ENCODE measurements at regions not wholly inside any gene's neighbourhood (a gene's known extent, or its start where the extent isn't known, plus 50 kb on each side); places are given as distances from the start of the nearest gene placed in this dataset.

DNA sequence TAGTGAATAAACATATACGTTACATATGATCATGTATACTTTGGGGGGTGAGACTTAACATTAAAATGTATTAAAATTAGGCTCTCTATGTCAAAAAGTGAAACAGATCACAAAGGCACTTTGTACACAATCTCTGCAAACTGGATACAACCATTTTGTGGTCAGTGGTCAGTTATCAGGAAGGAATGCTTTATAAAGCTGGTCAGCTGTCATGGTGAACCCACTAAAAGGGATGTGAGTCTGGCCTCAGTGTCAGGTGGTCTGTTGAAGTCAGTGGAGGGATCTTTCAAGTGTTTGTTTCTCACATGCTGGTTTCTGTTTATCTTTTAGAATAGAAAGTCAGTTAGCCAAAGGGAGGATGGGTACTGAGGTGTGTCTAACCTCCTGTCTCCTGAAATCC is 875.5 kb upstream of the INTU start:
- no peak for ATAC-seq
- no TSS peak for BruUV-seq (replicated peaks)
- Histone ChIP-seq H3K9ac (ENCODE audit: control insufficient read depth, insufficient read depth, low read length) (no peak overlapping the region), H2AFZ (ENCODE audit: control insufficient read depth, low read depth, low read length) (no peak overlapping the region), H3K4me3 (no peak overlapping the region), H3K4me2 (ENCODE audit: control insufficient read depth, insufficient read depth) (no peak overlapping the region), H3K4me1 (ENCODE audit: control insufficient read depth, insufficient read depth, low read length) (no peaks in the 10 kb centered on the region), H3K9me3 (replicated peaks; ENCODE audit: control insufficient read depth, insufficient read depth, low read length) (no peaks in the 10 kb centered on the region), H3K79me2 (ENCODE audit: control insufficient read depth, insufficient read depth, low read length) (no peaks in the 10 kb centered on the region), H3K27ac (ENCODE audit: control insufficient read depth, insufficient read depth) (no peak overlapping the region), H4K20me1 (ENCODE audit: control insufficient read depth, insufficient read depth) (no peaks in the 10 kb centered on the region), H3K36me3 (ENCODE audit: control insufficient read depth in 2 of 2, insufficient read depth in 2 of 2, low read length in 1 of 2) (no peaks in the 10 kb centered on the region), H3K27me3 (replicated peaks in 1 of 2; ENCODE audit: control insufficient read depth in 2 of 2, insufficient read depth in 2 of 2, low read length in 1 of 2) (no peaks in the 10 kb centered on the region)
- ChIA-PET SMC1A (ENCODE audit: uncharacterized antibody, unreplicated experiment) (interaction anchor here (2.1 kb wide), 1 partner anchor 11 kb away, joined by 4 read pairs; no protein-coding TSS in a partner anchor), RAD21 (ENCODE audit: unreplicated experiment) (no interaction called here), POLR2A (no interaction called here), CTCF (no interaction called here)
- TF ChIP-seq MEF2A (IDR thresholded peaks at IDR 0.05; ENCODE audit: insufficient read depth, low read depth, low read length), result no peak
- TF ChIP-seq RAD21 (IDR thresholded peaks at IDR 0.05; ENCODE audit: insufficient read depth, low read depth, low read length), result no peak
- no peak for TF ChIP-seq GABPA (IDR thresholded peaks at IDR 0.05; ENCODE audit: low read depth)
- TF ChIP-seq CBX3 (IDR thresholded peaks at IDR 0.05; ENCODE audit: borderline replicate concordance, low read depth), result no peak
- intact Hi-C loops (cut with micrococcal nuclease; ENCODE audit: unreplicated experiment) (no loop called here), in situ Hi-C loops (cut with MboI) (no loop called here)
- FAIRE-seq, result no peak
- WGBS (ENCODE audit: insufficient coverage, insufficient replicate concordance, low lambda C conversion rate, missing lambda C conversion rate), result 85% methylated on average over 1 of the region's 1 CpG
- no peak for DNase-seq (ENCODE audit: low read depth, low spot score)

DNA sequence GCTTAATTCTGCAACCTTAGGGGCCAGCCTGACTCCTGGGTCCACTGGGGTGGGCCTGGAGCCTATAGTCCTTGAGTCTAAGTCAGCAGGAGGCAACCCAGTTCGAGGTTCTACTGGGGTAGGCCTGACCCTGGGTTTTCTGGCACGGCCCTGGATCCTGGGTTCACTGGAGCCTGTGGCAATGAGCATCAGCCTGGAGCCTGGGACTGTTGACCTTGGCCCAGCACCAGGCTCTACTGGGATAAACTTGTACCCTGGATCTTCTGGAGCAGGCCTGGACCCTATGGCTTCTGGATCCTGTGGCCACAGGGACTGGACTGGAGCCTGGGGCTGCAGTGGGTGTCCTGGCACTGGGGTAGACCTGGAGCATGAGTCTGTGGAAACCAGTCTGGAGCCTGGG is 874.3 kb upstream of the INTU start:
- DNase-seq (ENCODE audit: low read depth, low spot score) (no peak), ATAC-seq (no peak), FAIRE-seq (no peak)
- H3K27ac ChIP-seq (ENCODE audit: control insufficient read depth, insufficient read depth), result no peak overlapping the region
- no peak overlapping the region for H3K9ac ChIP-seq (ENCODE audit: control insufficient read depth, insufficient read depth, low read length)
- H3K4me1 ChIP-seq (ENCODE audit: control insufficient read depth, insufficient read depth, low read length), result no peaks in the 10 kb centered on the region
- 5% methylated on average over 2 of the region's 2 CpGs for WGBS (ENCODE audit: insufficient coverage, insufficient replicate concordance, low lambda C conversion rate, missing lambda C conversion rate)
- BruUV-seq (replicated peaks), result no TSS peak
- H3K4me3 ChIP-seq, result no peak overlapping the region
- H2AFZ ChIP-seq (ENCODE audit: control insufficient read depth, low read depth, low read length), result no peak overlapping the region
- H3K4me2 ChIP-seq (ENCODE audit: control insufficient read depth, insufficient read depth), result no peak overlapping the region
- in situ Hi-C loops (cut with MboI) (no loop called here), intact Hi-C loops (cut with micrococcal nuclease; ENCODE audit: unreplicated experiment) (no loop called here)
- RAD21 ChIA-PET (ENCODE audit: unreplicated experiment), result no interaction called here
- CTCF ChIA-PET, result no interaction called here
- no peaks in the 10 kb centered on the region for H3K79me2 ChIP-seq (ENCODE audit: control insufficient read depth, insufficient read depth, low read length)
- no peaks in the 10 kb centered on the region for H3K9me3 ChIP-seq (replicated peaks; ENCODE audit: control insufficient read depth, insufficient read depth, low read length)
- H4K20me1 ChIP-seq (ENCODE audit: control insufficient read depth, insufficient read depth), result no peaks in the 10 kb centered on the region
- H3K27me3 ChIP-seq (replicated peaks in 1 of 2; ENCODE audit: control insufficient read depth in 2 of 2, insufficient read depth in 2 of 2, low read length in 1 of 2), result no peaks in the 10 kb centered on the region
- POLR2A ChIA-PET, result no interaction called here
- H3K36me3 ChIP-seq (ENCODE audit: control insufficient read depth in 2 of 2, insufficient read depth in 2 of 2, low read length in 1 of 2), result no peaks in the 10 kb centered on the region
- SMC1A ChIA-PET (ENCODE audit: uncharacterized antibody, unreplicated experiment), result no interaction called here
- no peak for TF ChIP-seq KDM1A (IDR thresholded peaks at IDR 0.05; ENCODE audit: borderline replicate concordance)
- TF ChIP-seq CEBPB (IDR thresholded peaks at IDR 0.05; ENCODE audit: borderline replicate concordance in 1 of 2, low read depth in 2 of 2, low read length in 2 of 2), result no peak
- TF ChIP-seq ZNF622 (IDR thresholded peaks at IDR 0.05), result no peak
- TF ChIP-seq PAX5 (IDR thresholded peaks at IDR 0.05; ENCODE audit: borderline replicate concordance, low read depth, low read length), result no peak
- no peak for TF ChIP-seq RCOR1 (conservative IDR thresholded peaks at IDR 0.05; ENCODE audit: low read depth, low read length)
- TF ChIP-seq, protein P1, sequence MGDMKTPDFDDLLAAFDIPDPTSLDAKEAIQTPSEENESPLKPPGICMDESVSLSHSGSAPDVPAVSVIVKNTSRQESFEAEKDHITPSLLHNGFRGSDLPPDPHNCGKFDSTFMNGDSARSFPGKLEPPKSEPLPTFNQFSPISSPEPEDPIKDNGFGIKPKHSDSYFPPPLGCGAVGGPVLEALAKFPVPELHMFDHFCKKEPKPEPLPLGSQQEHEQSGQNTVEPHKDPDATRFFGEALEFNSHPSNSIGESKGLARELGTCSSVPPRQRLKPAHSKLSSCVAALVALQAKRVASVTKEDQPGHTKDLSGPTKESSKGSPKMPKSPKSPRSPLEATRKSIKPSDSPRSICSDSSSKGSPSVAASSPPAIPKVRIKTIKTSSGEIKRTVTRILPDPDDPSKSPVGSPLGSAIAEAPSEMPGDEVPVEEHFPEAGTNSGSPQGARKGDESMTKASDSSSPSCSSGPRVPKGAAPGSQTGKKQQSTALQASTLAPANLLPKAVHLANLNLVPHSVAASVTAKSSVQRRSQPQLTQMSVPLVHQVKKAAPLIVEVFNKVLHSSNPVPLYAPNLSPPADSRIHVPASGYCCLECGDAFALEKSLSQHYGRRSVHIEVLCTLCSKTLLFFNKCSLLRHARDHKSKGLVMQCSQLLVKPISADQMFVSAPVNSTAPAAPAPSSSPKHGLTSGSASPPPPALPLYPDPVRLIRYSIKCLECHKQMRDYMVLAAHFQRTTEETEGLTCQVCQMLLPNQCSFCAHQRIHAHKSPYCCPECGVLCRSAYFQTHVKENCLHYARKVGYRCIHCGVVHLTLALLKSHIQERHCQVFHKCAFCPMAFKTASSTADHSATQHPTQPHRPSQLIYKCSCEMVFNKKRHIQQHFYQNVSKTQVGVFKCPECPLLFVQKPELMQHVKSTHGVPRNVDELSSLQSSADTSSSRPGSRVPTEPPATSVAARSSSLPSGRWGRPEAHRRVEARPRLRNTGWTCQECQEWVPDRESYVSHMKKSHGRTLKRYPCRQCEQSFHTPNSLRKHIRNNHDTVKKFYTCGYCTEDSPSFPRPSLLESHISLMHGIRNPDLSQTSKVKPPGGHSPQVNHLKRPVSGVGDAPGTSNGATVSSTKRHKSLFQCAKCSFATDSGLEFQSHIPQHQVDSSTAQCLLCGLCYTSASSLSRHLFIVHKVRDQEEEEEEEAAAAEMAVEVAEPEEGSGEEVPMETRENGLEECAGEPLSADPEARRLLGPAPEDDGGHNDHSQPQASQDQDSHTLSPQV (IDR thresholded peaks at IDR 0.05), result no peak
- TF ChIP-seq, protein P2, sequence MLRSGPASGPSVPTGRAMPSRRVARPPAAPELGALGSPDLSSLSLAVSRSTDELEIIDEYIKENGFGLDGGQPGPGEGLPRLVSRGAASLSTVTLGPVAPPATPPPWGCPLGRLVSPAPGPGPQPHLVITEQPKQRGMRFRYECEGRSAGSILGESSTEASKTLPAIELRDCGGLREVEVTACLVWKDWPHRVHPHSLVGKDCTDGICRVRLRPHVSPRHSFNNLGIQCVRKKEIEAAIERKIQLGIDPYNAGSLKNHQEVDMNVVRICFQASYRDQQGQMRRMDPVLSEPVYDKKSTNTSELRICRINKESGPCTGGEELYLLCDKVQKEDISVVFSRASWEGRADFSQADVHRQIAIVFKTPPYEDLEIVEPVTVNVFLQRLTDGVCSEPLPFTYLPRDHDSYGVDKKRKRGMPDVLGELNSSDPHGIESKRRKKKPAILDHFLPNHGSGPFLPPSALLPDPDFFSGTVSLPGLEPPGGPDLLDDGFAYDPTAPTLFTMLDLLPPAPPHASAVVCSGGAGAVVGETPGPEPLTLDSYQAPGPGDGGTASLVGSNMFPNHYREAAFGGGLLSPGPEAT (IDR thresholded peaks at IDR 0.05; ENCODE audit: low read depth), result no peak
- no peak for TF ChIP-seq SREBF1 (IDR thresholded peaks at IDR 0.05; ENCODE audit: low read length)
- TF ChIP-seq SMARCA5 (IDR thresholded peaks at IDR 0.05), result no peak
